H9 (cell line): ENCODE measurements at regions not wholly inside any gene's neighbourhood (a gene's known extent, or its start where the extent isn't known, plus 50 kb on each side); places are given as distances from the start of the nearest gene placed in this dataset.

Experiments used
- DNase-seq: peaks from one replicate; pipeline ENCODE4 v3.0.0-alpha.2; 2017
- H2AFZ ChIP-seq: one replicate; pipeline ENCODE4 v1.6.1; 2013; ENCODE audit warnings: mild to moderate bottlenecking, low read length, control low read depth, moderate library complexity
- H2AK5ac ChIP-seq: 2 replicates; pipeline ENCODE4 v1.6.1; 2013; ENCODE audit warnings: low read length, control low read depth, mixed read lengths; ENCODE audit not compliant: insufficient read length
- H2BK120ac ChIP-seq: one replicate; pipeline ENCODE4 v1.6.1; 2013; ENCODE audit warnings: low read depth, mild to moderate bottlenecking, low read length, control low read depth, inconsistent platforms; ENCODE audit not compliant: poor library complexity, severe bottlenecking
- H2BK12ac ChIP-seq: 2 replicates; pipeline ENCODE4 v1.6.1; 2013; ENCODE audit warnings: low read length, control low read depth, mixed read lengths, low read depth; ENCODE audit not compliant: insufficient read length
- H2BK15ac ChIP-seq: 2 replicates; pipeline ENCODE4 v1.6.1; 2013; ENCODE audit warnings: low read depth, low read length, control low read depth
- H2BK20ac ChIP-seq: one replicate; pipeline ENCODE4 v1.6.1; 2013; ENCODE audit warnings: low read depth, mild to moderate bottlenecking, low read length, control low read depth, inconsistent platforms; ENCODE audit not compliant: poor library complexity, severe bottlenecking
- H2BK5ac ChIP-seq: 2 replicates; pipeline ENCODE4 v1.6.1; 2013; ENCODE audit warnings: low read length, control low read depth, mixed read lengths; ENCODE audit not compliant: insufficient read length
- H3K14ac ChIP-seq: 2 replicates; pipeline ENCODE4 v1.6.1; 2013; ENCODE audit warnings: low read length, control low read depth; ENCODE audit not compliant: insufficient read depth
- H3K18ac ChIP-seq: 2 replicates; pipeline ENCODE4 v1.6.1; 2013; ENCODE audit warnings: low read depth, mild to moderate bottlenecking, mixed read lengths, low read length, control low read depth; ENCODE audit not compliant: insufficient read length
- H3K23ac ChIP-seq: 2 replicates; pipeline ENCODE4 v1.6.1; 2013; ENCODE audit warnings: low read length, control low read depth, mixed read lengths, low read depth; ENCODE audit not compliant: insufficient read length
- H3K23me2 ChIP-seq: 2 replicates; pipeline ENCODE4 v1.6.1; 2013; ENCODE audit warnings: low read depth, mild to moderate bottlenecking, mixed read lengths, low read length, control low read depth; ENCODE audit not compliant: insufficient read length, poor library complexity, severe bottlenecking
- H3K27ac ChIP-seq: 2 replicates; pipeline ENCODE4 v1.5.1; 2013; ENCODE audit warnings: low read length, control low read depth, mixed read lengths, low read depth; ENCODE audit not compliant: insufficient read length
- H3K27me3 ChIP-seq: 2 replicates; pipeline ENCODE4 v1.6.1; 2013; ENCODE audit warnings: low read length, control low read depth, inconsistent platforms; ENCODE audit not compliant: insufficient read depth
- H3K4ac ChIP-seq: 2 replicates; pipeline ENCODE4 v1.6.1; 2013; ENCODE audit warnings: low read depth, mild to moderate bottlenecking, control low read depth, inconsistent platforms, low read length, moderate library complexity
- H3K4me1 ChIP-seq: 2 replicates; pipeline ENCODE4 v1.6.1; 2013; ENCODE audit warnings: low read length, control low read depth, inconsistent platforms; ENCODE audit not compliant: insufficient read depth
- H3K4me2 ChIP-seq: 2 replicates; pipeline ENCODE4 v1.6.1; 2013; ENCODE audit warnings: low read length, control low read depth, mixed read lengths; ENCODE audit not compliant: insufficient read length, insufficient read depth
- H3K56ac ChIP-seq: 2 replicates; pipeline ENCODE4 v1.6.1; 2013; ENCODE audit warnings: low read depth, mild to moderate bottlenecking, mixed read lengths, low read length, control low read depth; ENCODE audit not compliant: insufficient read length
- H3K79me1 ChIP-seq: 2 replicates; pipeline ENCODE4 v1.6.1; 2013; ENCODE audit warnings: low read depth, mild to moderate bottlenecking, moderate library complexity, low read length, control low read depth, inconsistent platforms; ENCODE audit not compliant: insufficient read depth, poor library complexity, severe bottlenecking
- H3K79me2 ChIP-seq: 2 replicates; pipeline ENCODE4 v1.6.1; 2013; ENCODE audit warnings: low read length, control low read depth, inconsistent platforms; ENCODE audit not compliant: insufficient read depth
- H3K9ac ChIP-seq: 2 replicates; pipeline ENCODE4 v1.6.1; 2013; ENCODE audit warnings: low read length, control low read depth, mixed read lengths; ENCODE audit not compliant: insufficient read length; ENCODE audit errors: extremely low read depth
- H3K9me3 ChIP-seq: one replicate; pipeline ENCODE4 v1.6.1; 2013; ENCODE audit warnings: low read depth, low read length, inconsistent platforms; ENCODE audit not compliant: control insufficient read depth
- H3T11ph ChIP-seq: one replicate; pipeline ENCODE4 v1.6.1; 2013; ENCODE audit warnings: mild to moderate bottlenecking, low read length, control low read depth, inconsistent platforms
- H4K20me1 ChIP-seq: one replicate; pipeline ENCODE4 v1.6.1; 2013; ENCODE audit not compliant: control insufficient read depth, insufficient read length, insufficient read depth
- H4K5ac ChIP-seq: 2 replicates; pipeline ENCODE4 v1.6.1; 2013; ENCODE audit warnings: low read depth, mild to moderate bottlenecking, mixed read lengths, low read length, control low read depth; ENCODE audit not compliant: insufficient read length
- H4K8ac ChIP-seq: replicated peaks from 2 replicates; pipeline ENCODE4 v1.6.1; 2013; ENCODE audit warnings: low read length, control low read depth, mixed read lengths, low read depth; ENCODE audit not compliant: insufficient read length
- H4K91ac ChIP-seq: 2 replicates; pipeline ENCODE4 v1.6.1; 2013; ENCODE audit warnings: low read depth, mild to moderate bottlenecking, moderate library complexity, mixed read lengths, low read length, control low read depth; ENCODE audit not compliant: insufficient read length
- H3K27ac Mint-ChIP-seq, 3 experiments: 2 replicates in 2 of 3; 3 replicates in 1 of 3; pipeline ENCODE4 v1.8.0; 2020 to 2021; ENCODE audit warnings: mixed read lengths in 3 of 3, mild to moderate bottlenecking in 1 of 3, moderate library complexity in 1 of 3
- H3K27me3 Mint-ChIP-seq: 2 replicates; pipeline ENCODE4 v1.8.0; 2021; ENCODE audit warnings: low read depth, mild to moderate bottlenecking, moderate library complexity, mixed read lengths
- H3K36me3 Mint-ChIP-seq, 3 experiments: 2 replicates in 2 of 3; 3 replicates in 1 of 3; pipeline ENCODE4 v1.8.0; 2020 to 2021; ENCODE audit warnings: low read depth in 3 of 3, mixed read lengths in 3 of 3; ENCODE audit not compliant: insufficient read depth in 1 of 3
- H3K4me1 Mint-ChIP-seq, 2 experiments: 2 replicates each; pipeline ENCODE4 v1.8.0; 2020; ENCODE audit warnings: mixed read lengths in 2 of 2
- H3K4me3 Mint-ChIP-seq, 2 experiments: 2 replicates in 1 of 2; 3 replicates in 1 of 2; pipeline ENCODE4 v1.8.0; 2020 to 2021; ENCODE audit warnings: mild to moderate bottlenecking in 2 of 2, mixed read lengths in 2 of 2, moderate library complexity in 1 of 2
- H3K9me3 Mint-ChIP-seq, 2 experiments: 2 replicates in 1 of 2; 3 replicates in 1 of 2; pipeline ENCODE4 v1.8.0; 2020; ENCODE audit warnings: mild to moderate bottlenecking in 2 of 2, mixed read lengths in 2 of 2, moderate library complexity in 1 of 2
- WGBS: extraction: QIAGEN DNeasy Blood & Tissue Kit; methylation state at CpG from one replicate; pipeline ENCODE4 v1.1.7; 2013; ENCODE audit warnings: missing lambda C conversion rate, low lambda C conversion rate, mixed read lengths; ENCODE audit not compliant: insufficient read length; ENCODE audit errors: extremely low coverage; 5-methylcytosine and 5-hydroxymethylcytosine counted together
- TF ChIP-seq, protein P1 (sequence below): fragments of 200-600 bp; sonication (generic); conservative IDR thresholded peaks from 3 replicates; pipeline ENCODE4 v1.8.0; 2021; ENCODE audit warnings: antibody characterized with exemption, mild to moderate bottlenecking

- Mint-ChIP-seq H3K27me3 (no peaks in the 10 kb centered on the region), H3K36me3 (peaks cover 0 to 5% (median 4%) of the 10 kb centered on the region in 3 experiments; a peak in 2 of 7 replicates), H3K4me3 (no peak overlapping the region), H3K4me1 (peaks cover 7 to 13% of the 10 kb centered on the region in 2 experiments), H3K27ac (no peak overlapping the region), H3K9me3 (peaks cover 10 to 11% of the 10 kb centered on the region in 2 experiments; a peak in 3 of 5 replicates)
- DNase-seq: no peak
- no peak overlapping the region for H2BK15ac ChIP-seq
- H2BK120ac ChIP-seq: no peak overlapping the region
- H4K8ac ChIP-seq: no peak overlapping the region
- H2AFZ ChIP-seq: no peak overlapping the region
- TF ChIP-seq, protein P1, sequence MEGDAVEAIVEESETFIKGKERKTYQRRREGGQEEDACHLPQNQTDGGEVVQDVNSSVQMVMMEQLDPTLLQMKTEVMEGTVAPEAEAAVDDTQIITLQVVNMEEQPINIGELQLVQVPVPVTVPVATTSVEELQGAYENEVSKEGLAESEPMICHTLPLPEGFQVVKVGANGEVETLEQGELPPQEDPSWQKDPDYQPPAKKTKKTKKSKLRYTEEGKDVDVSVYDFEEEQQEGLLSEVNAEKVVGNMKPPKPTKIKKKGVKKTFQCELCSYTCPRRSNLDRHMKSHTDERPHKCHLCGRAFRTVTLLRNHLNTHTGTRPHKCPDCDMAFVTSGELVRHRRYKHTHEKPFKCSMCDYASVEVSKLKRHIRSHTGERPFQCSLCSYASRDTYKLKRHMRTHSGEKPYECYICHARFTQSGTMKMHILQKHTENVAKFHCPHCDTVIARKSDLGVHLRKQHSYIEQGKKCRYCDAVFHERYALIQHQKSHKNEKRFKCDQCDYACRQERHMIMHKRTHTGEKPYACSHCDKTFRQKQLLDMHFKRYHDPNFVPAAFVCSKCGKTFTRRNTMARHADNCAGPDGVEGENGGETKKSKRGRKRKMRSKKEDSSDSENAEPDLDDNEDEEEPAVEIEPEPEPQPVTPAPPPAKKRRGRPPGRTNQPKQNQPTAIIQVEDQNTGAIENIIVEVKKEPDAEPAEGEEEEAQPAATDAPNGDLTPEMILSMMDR: no peak
- no CpG with 5 or more reads among the region's 2 CpGs for WGBS
- no peak overlapping the region for H4K5ac ChIP-seq
- no peak overlapping the region for H3T11ph ChIP-seq
- no peak overlapping the region for H3K14ac ChIP-seq
- no peaks in the 10 kb centered on the region for H3K79me2 ChIP-seq
- H4K20me1 ChIP-seq: no peaks in the 10 kb centered on the region
- H3K27ac ChIP-seq: no peak overlapping the region
- H2BK12ac ChIP-seq: no peak overlapping the region
- no peak overlapping the region for H3K4me2 ChIP-seq
- no peak overlapping the region for H2BK20ac ChIP-seq
- H3K9me3 ChIP-seq: no peaks in the 10 kb centered on the region
- no peaks in the 10 kb centered on the region for H3K27me3 ChIP-seq
- no peaks in the 10 kb centered on the region for H3K79me1 ChIP-seq
- no peak overlapping the region for H2BK5ac ChIP-seq
- no peaks in the 10 kb centered on the region; the same call in 1 of the 2 replicates for H3K4me1 ChIP-seq
- no peak overlapping the region for H3K4ac ChIP-seq
- no peak overlapping the region for H3K56ac ChIP-seq
- no peak overlapping the region for H3K9ac ChIP-seq
- H2AK5ac ChIP-seq: no peak overlapping the region
- no peak overlapping the region for H3K18ac ChIP-seq
- H3K23me2 ChIP-seq: no peaks in the 10 kb centered on the region
- H3K23ac ChIP-seq: no peak overlapping the region
- H4K91ac ChIP-seq: no peak overlapping the region
Observed at GRCh38 chr12:59850268-59850667, 254.4 kb downstream of the SLC16A7 start.
